AG04450 (cell line): ENCODE measurements at regions not wholly inside any gene's neighbourhood (a gene's known extent, or its start where the extent isn't known, plus 50 kb on each side); places are given as distances from the start of the nearest gene placed in this dataset.

Experiments used
- CTCF ChIA-PET: fragments of 300-600, 350-600 bp; formaldehyde crosslinking; extraction: SDS; loops from one replicate; lab custom pipeline; 2022; ENCODE audit warnings: antibody characterized with exemption, inconsistent platforms; lab: Charles Lee
- POLR2A ChIA-PET: fragments of 350-600 bp; formaldehyde crosslinking; extraction: SDS; loops from one replicate; lab custom pipeline; 2021; ENCODE audit warnings: antibody characterized with exemption, inconsistent platforms; lab: Yijun Ruan, JAX
- DNase-seq: peaks from one replicate; pipeline ENCODE4 v3.0.0-alpha.2; 2011; ENCODE audit warnings: low read depth, low spot score
- H3K27ac ChIP-seq: one replicate; pipeline ENCODE4 v1.5.1; 2012; ENCODE audit warnings: low read depth, low read length, control low read depth
- H3K27me3 ChIP-seq: one replicate; pipeline ENCODE4 v1.6.0; 2012; ENCODE audit warnings: low read length; ENCODE audit not compliant: control insufficient read depth, insufficient read depth
- H3K4me3 ChIP-seq: 2 replicates; pipeline ENCODE4 v1.5.1; 2011; ENCODE audit warnings: mild to moderate bottlenecking, low read depth, low read length, control low read depth
- H3K9me3 ChIP-seq: 2 replicates; pipeline ENCODE4 v1.5.1; 2012; ENCODE audit warnings: low read length; ENCODE audit not compliant: control insufficient read depth, insufficient read depth
- TF ChIP-seq, protein P1 (sequence below): IDR thresholded peaks from 2 replicates; pipeline ENCODE4 v1.5.1; 2011; ENCODE audit warnings: low read depth, low read length, control low read depth, inconsistent platforms

DNA sequence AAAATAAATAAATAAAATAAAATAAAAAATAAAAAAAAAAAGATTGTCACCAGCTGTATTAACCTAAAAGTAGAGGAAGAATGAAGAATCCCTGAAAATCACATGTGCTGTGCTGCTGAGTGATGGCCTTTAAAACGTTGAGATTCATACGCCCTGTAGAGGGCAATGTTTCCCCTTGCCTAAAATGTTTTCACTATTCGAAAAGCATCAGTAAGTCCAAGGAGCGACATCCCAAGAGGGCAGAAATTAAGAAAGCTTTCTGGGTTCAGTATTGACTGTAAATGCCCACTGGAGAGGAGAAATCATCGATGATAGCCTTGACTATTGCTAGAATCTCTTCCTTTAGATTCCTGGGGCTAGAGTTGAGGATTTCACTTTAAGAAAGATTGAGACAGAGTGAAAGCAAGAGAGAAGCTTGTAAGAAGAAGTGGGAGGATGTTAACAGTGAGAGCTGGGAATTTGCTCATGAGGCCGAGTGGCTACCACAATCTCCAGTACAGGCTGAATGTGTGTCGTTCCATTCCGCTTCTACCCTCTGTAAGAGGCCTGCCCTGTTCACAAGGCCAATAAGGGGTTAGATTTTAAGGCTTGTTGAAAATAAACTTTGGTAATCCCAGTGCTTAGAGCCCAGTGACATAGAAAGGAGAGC, 170.8 kb upstream of the FAM20A start:
- POLR2A ChIA-PET: interaction anchor here (0.7 kb wide), 1 partner anchor 780 kb away, joined by 3 read pairs; no protein-coding TSS in a partner anchor
- H3K27me3 ChIP-seq: no peaks in the 10 kb centered on the region
- no peak overlapping the region for H3K27ac ChIP-seq
- no peak overlapping the region for H3K4me3 ChIP-seq
- CTCF ChIA-PET: interaction anchor here (0.5 to 2.4 kb wide), 77 partner anchors 8 to 754 kb away, joined by 3 to 115 read pairs (median 4); no protein-coding TSS in a partner anchor
- peak; percentile 50 for DNase-seq
- no peaks in the 10 kb centered on the region; the same call in 1 of the 2 replicates for H3K9me3 ChIP-seq
- TF ChIP-seq, protein P1, sequence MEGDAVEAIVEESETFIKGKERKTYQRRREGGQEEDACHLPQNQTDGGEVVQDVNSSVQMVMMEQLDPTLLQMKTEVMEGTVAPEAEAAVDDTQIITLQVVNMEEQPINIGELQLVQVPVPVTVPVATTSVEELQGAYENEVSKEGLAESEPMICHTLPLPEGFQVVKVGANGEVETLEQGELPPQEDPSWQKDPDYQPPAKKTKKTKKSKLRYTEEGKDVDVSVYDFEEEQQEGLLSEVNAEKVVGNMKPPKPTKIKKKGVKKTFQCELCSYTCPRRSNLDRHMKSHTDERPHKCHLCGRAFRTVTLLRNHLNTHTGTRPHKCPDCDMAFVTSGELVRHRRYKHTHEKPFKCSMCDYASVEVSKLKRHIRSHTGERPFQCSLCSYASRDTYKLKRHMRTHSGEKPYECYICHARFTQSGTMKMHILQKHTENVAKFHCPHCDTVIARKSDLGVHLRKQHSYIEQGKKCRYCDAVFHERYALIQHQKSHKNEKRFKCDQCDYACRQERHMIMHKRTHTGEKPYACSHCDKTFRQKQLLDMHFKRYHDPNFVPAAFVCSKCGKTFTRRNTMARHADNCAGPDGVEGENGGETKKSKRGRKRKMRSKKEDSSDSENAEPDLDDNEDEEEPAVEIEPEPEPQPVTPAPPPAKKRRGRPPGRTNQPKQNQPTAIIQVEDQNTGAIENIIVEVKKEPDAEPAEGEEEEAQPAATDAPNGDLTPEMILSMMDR: peak; percentile 83

DNA sequence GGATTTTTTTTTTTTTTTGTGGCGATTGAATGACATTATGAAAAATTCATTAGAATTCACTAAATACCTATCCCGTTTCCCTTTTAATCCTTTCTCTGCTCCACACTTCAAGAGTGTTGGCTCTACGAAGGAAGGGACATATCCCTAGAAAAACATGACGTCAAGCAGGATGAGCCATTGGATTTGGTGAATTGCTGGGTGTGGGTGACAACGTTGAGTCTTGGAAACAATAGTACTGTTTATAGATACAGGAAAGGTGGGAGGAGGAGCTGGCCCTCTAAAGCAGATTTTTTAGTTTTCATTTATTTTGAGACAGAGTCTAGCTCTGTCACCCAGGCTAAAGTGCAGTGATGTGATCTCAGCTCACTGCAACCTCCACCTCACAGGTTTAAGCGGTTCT, 167.6 kb upstream of the FAM20A start:
- Histone ChIP-seq H3K27me3 (no peaks in the 10 kb centered on the region), H3K4me3 (no peak overlapping the region), H3K9me3 (no peaks in the 10 kb centered on the region), H3K27ac (no peak overlapping the region)
- POLR2A ChIA-PET: no interaction called here
- no peak for DNase-seq
- CTCF ChIA-PET: interaction anchor here (1.1 kb wide), 1 partner anchor 476 kb away, joined by 3 read pairs; no protein-coding TSS in a partner anchor
- TF ChIP-seq, protein P1: no peak

DNA sequence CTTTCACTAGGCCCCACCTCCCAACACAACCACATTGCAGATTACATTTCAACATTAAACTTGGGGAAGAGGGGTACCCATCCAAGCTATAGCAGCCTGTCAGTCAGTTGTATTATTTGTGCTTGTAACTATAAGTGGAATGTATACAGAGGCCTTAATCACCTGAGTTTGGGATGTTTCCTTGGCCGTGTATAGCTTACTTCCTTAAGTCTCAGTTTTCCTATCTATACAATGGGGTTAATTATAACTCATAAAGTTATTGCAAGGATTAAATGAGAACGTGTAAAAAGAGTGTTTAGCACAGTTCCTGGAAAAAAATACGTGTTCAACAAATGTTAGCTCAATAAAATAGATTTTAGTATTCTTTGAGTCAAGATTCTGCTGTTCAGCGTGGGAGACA, 165.5 kb upstream of the FAM20A start:
- ChIA-PET CTCF (interaction anchor here (0.7 kb wide), 2 partner anchors 469 to 472 kb away, joined by 3 read pairs; no protein-coding TSS in a partner anchor), POLR2A (no interaction called here)
- no peak for DNase-seq
- no peak overlapping the region for H3K27ac ChIP-seq
- TF ChIP-seq, protein P1: no peak
- no peaks in the 10 kb centered on the region for H3K9me3 ChIP-seq
- no peaks in the 10 kb centered on the region for H3K27me3 ChIP-seq
- H3K4me3 ChIP-seq: no peak overlapping the region

DNA sequence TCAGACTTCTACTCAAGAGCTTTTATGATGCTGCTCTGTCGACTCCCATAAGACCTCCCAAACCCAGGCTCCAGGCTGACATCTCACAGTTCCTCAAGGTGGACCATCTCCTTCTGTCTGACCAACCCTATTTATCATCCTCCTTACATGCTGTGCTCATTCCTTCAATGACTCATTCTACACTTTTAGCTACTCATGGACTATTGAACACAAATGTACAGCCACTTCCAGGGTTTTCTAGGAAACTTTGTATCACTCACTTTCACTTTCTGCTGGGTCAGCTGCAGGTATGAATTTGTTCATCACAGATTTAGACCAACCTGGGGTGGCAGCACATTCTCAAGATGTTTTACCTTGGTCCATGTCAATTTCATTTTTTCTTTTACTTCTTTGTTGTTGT, 162.4 kb upstream of the FAM20A start:
- POLR2A ChIA-PET: no interaction called here
- TF ChIP-seq, protein P1: no peak
- H3K27me3 ChIP-seq: no peaks in the 10 kb centered on the region
- no peak for DNase-seq
- H3K27ac ChIP-seq: no peak overlapping the region
- CTCF ChIA-PET: interaction anchor here (1.5 to 3.0 kb wide), 3 partner anchors 9 to 472 kb away, joined by 6 to 12 read pairs (median 8); no protein-coding TSS in a partner anchor
- no peak overlapping the region for H3K4me3 ChIP-seq
- no peaks in the 10 kb centered on the region for H3K9me3 ChIP-seq

DNA sequence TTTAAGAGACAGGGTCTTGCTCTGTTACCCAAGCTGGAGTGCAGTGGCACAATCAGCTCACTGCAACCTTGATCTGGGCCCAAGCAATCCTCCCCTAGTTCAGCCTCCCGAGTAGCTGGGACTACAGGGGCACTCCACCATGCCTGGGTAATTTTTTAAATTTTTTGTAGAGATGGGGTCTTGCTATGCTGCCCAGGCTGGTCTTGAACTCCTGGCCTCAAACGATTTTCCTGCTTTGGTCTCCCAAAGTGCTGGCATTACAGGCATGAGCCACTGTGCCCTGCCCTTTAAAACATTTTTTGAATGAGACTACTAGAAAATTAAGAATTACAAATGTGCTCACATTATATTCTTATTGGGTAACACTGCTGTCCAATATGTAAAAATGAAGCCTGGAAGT, 161.7 kb upstream of the FAM20A start:
- ChIA-PET POLR2A (no interaction called here), CTCF (interaction anchor here (1.0 to 3.0 kb wide), 4 partner anchors 9 to 473 kb away, joined by 3 to 12 read pairs (median 7); no protein-coding TSS in a partner anchor)
- H3K27me3 ChIP-seq: no peaks in the 10 kb centered on the region
- TF ChIP-seq, protein P1: no peak
- no peak overlapping the region for H3K27ac ChIP-seq
- DNase-seq: no peak
- no peak overlapping the region for H3K4me3 ChIP-seq
- H3K9me3 ChIP-seq: no peaks in the 10 kb centered on the region
